GM23248 (cell line): ENCODE measurements at regions not wholly inside any gene's neighbourhood (a gene's known extent, or its start where the extent isn't known, plus 50 kb on each side); places are given as distances from the start of the nearest gene placed in this dataset.

Experiments used
- EZH2 ChIP-seq: fragments of 200-600 bp; sonication (generic); IDR thresholded peaks from 2 replicates; pipeline ENCODE4 v1.6.1; 2018; ENCODE audit warnings: antibody characterized with exemption, mild to moderate bottlenecking; ENCODE audit not compliant: insufficient read depth, poor library complexity, severe bottlenecking
- EZH2phosphoT487 ChIP-seq: fragments of 200-600 bp; sonication (generic); IDR thresholded peaks from 2 replicates; pipeline ENCODE4 v1.6.1; 2018; ENCODE audit warnings: antibody characterized with exemption, moderate library complexity, mild to moderate bottlenecking, low read depth; ENCODE audit not compliant: insufficient read depth

GRCh38 chr20:40939667-40940066, 89.0 kb upstream of the TOP1 start:
- TF ChIP-seq EZH2 (no peak), EZH2phosphoT487 (no peak)
